Stimulated activated naive CD8-positive, alpha-beta T cell treated with anti-CD3 and anti-CD28 coated beads, Interleukin-15, Interleukin-2, amounts not matched to agents 100 ng/mL and 50 ng/mL, for 24 hours (primary cell): ENCODE measurements at regions not wholly inside any gene's neighbourhood (a gene's known extent, or its start where the extent isn't known, plus 50 kb on each side); places are given as distances from the start of the nearest gene placed in this dataset.
A peak's percentile ranks its signal among the peaks of the same experiment; 100 is the strongest.

ENCODE experiments used
- H3K27ac Mint-ChIP-seq: one replicate; pipeline ENCODE4 v1.8.0; 2021; ENCODE audit warnings: mild to moderate bottlenecking, mixed read lengths
- H3K27me3 Mint-ChIP-seq: one replicate; pipeline ENCODE4 v1.8.0; 2021; ENCODE audit warnings: mixed read lengths
- H3K36me3 Mint-ChIP-seq: one replicate; pipeline ENCODE4 v1.8.0; 2021; ENCODE audit warnings: low read depth, mixed read lengths
- H3K4me1 Mint-ChIP-seq: one replicate; pipeline ENCODE4 v1.8.0; 2021; ENCODE audit warnings: low read depth, mixed read lengths
- H3K4me3 Mint-ChIP-seq: one replicate; pipeline ENCODE4 v1.8.0; 2021; ENCODE audit warnings: mild to moderate bottlenecking, mixed read lengths
- H3K9me3 Mint-ChIP-seq: one replicate; pipeline ENCODE4 v1.8.0; 2021; ENCODE audit warnings: mixed read lengths

DNA sequence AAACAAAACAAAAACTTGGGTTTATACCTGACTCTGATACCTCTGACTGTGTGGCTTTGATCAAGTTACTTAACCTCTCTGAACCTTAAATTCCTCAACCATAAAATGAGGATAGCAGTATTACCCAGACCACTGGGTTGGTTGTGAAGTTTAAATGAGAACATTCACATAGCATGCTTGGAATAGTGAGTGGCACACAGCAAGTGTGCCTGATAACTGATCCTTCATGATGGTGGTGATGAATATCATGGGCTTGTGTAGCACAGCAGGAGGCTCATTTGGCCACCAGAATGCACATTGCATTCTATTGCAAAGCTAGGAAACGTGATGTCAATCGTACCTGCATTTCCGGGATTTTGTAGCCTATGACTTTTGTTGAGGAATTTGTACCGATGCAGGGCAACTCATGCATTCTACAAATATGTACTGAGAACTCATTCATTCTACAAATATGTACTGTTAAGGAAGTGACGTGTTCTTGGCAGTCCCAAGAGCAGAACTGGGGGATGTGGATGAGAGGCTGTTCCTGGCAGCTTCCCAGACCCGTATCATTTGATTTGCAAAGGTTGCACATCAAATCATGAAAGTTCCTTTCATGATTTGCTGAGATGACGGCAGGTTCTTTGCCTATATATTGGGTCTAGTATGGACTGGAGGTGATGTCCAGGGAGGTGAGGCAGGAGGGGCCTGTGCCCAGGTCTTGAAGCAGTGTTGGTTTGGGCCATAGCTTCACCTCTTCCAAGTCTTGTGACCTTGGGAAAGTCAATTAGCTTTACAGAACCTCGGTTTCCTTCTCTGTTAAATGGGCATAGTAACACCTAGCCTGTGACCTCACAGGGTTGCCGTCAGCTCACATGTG, 94.6 kb upstream of the SMNDC1 start:
- no peak overlapping the region for H3K4me3 Mint-ChIP-seq
- H3K4me1 Mint-ChIP-seq = peaks cover 24% of the 10 kb centered on the region
- no peaks in the 10 kb centered on the region for H3K9me3 Mint-ChIP-seq

DNA sequence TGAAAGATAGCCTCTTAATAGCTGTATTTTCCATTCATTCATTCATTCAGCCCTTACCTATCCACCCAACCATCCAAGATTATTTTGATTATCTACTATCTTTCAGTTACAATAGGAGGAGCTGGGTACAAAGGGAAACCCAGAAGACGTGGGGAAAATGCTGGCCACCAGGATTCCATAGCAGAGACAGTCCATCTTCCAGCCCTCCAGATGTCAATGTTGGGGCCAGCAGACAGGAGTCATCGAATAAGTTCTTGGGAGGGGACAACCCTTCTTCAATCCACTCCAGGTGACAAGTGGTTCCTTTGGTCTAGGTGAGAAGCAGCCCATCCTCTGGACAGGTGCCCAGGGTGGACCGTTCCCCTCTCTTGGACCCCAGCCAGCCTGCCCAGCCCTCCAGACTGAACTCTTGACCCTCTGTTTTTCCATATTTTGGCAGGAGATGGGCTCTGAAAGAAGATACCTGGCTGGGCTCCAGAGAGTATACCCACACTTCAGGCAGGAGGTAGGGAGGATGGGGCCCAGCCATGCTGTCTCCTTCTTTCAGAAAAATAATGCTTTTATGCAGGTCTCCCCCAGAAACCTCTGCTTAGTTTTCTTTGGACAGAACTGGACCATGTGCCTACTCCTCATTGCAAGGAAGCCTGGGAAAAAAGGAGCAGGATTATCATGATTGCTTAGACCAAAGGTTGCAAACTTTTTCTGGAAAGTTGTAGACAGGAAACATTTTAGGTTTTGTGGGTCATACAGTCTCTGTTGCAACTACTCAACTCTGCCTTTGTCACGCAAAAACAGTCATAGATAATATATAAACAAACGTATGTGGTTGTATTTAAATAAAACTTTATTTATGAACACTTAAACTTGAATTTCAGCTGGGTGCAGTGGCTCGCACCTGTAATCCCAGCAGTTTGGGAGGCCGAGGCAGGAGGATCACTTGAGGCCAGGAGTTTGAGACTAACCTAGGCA, 95.5 kb upstream of the SMNDC1 start:
- Mint-ChIP-seq H3K4me1 (peaks cover 16% of the 10 kb centered on the region), H3K36me3 (no peaks in the 10 kb centered on the region), H3K27ac (no peak overlapping the region), H3K4me3 (no peak overlapping the region), H3K9me3 (no peaks in the 10 kb centered on the region), H3K27me3 (no peaks in the 10 kb centered on the region)

More for the DNA sequence above, 94.6 kb upstream of the SMNDC1 start:
- Mint-ChIP-seq H3K36me3 (no peaks in the 10 kb centered on the region), H3K27me3 (no peaks in the 10 kb centered on the region), H3K27ac (no peak overlapping the region)

DNA sequence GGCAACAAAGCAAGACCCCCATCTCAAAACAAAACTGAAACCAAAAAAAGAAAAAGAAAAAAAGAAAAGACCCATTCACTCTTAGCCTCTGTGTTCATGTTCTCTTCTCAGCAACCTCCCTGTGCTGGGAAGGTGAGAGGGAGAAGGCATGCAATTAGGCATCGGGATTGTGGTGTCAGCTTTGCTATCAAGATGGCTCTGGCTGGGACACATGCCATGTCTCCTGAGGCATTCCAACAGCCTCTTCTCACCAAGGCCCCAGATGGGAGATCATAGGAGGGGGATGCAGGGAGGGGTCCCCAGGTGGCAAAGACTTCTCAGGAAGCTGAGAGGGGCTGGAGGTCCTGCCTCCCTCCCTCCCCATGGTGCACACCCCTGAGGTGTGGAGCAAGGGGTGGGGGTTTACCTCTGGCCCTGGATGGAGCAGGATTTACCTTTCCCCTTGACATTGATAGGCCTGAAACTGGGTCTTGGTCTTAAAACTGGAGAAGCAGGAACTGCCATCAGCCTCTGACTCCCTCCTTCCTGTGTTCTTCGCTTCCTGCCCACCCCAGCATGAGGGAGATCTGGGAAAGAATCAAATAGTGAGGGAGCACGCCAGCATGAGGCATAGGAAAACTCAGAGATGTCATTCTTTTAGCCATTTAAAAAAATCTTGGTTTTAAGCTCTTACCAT, 96.2 kb upstream of the DUSP5 start:
- no peaks in the 10 kb centered on the region for H3K27me3 Mint-ChIP-seq
- H3K36me3 Mint-ChIP-seq = no peaks in the 10 kb centered on the region
- no peak overlapping the region for H3K4me3 Mint-ChIP-seq
- no peak overlapping the region for H3K27ac Mint-ChIP-seq
- peaks cover 4% of the 10 kb centered on the region for H3K4me1 Mint-ChIP-seq
- H3K9me3 Mint-ChIP-seq = no peaks in the 10 kb centered on the region

DNA sequence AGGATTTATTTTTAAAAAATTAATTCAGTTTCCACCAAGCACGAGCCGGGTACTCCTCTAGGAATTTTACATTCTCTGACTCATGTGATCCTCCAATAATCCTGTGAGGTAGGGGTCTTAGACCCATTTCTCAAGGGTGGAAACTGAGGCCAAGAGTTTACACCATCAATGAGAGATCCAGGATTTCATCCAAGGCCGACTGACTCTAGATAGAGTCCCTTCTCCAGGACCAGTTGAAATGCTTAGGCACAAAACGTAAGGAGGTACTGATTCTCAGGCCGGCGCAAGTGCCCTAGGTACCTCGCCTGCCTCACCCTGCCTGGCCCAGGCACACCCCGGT, 95.7 kb upstream of the DUSP5 start:
- Mint-ChIP-seq H3K4me3 (no peak overlapping the region), H3K27me3 (no peaks in the 10 kb centered on the region), H3K36me3 (no peaks in the 10 kb centered on the region), H3K9me3 (no peaks in the 10 kb centered on the region), H3K4me1 (peaks cover 4% of the 10 kb centered on the region), H3K27ac (no peak overlapping the region)

DNA sequence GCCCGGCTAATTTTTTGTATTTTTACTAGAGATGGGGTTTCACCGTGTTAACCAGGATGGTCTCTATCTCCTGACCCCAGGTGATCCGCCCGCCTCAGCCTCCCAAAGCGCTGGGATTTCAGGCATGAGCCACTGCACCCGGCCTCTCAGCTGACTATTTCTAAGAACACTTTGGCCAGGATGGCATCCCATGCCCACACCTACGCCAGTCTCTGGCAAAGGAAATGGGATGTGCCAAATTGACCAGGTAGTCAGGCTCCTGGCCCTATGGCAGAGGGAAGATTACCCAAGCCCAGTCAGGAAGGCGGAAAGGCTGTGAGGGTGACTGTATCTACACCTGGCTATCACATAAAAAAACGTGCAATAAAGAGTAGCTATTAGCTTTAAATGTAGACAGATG, 94.1 kb upstream of the DUSP5 start:
- Mint-ChIP-seq H3K36me3 (no peaks in the 10 kb centered on the region), H3K27ac (no peak overlapping the region), H3K27me3 (peaks cover 3% of the 10 kb centered on the region), H3K9me3 (no peaks in the 10 kb centered on the region), H3K4me1 (peaks cover 13% of the 10 kb centered on the region), H3K4me3 (no peak overlapping the region)

DNA sequence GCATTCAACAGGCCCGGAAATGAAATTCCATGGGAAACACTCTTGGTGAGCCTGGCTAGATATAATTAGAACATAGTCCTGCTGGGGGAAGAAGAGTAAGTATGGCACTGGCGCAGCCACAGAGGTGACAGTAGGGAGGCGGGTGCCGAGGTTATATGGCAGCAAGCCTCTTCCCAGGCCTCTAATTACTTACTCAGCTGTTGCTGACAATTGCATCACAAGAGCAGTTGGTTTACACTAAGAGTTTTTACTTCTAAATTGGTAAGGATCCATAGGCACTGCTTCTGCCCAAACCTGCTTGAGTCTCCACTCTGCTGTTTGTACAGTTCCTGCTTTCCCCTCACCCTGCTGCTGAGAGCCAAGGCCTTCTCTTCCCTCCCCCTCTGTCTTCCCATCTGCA, 93.3 kb upstream of the DUSP5 start:
- Mint-ChIP-seq H3K27ac (no peak overlapping the region), H3K9me3 (no peaks in the 10 kb centered on the region), H3K4me3 (no peak overlapping the region), H3K27me3 (peaks cover 3% of the 10 kb centered on the region), H3K36me3 (no peaks in the 10 kb centered on the region), H3K4me1 (peaks cover 15% of the 10 kb centered on the region)

DNA sequence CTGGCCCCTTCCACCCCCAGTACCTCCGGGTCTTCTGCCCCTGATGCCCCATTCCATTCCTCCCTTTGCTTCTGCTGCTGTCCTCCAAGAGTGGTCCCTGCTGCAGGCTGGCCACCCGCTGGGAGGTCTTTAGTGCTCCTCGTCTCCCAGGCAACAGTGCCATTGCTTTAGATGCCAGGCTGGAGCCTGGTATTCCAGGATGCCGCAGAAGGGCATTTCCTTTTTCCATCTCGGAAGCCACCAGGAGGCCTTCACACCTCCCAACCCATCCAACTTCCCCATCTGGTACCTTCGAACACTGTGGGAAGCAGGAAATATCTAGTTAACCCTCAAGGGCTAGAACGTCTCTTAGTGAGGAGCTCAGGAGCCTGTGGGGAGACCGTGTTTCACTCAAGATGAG, 92.9 kb upstream of the DUSP5 start:
- Mint-ChIP-seq H3K9me3 (no peaks in the 10 kb centered on the region), H3K36me3 (no peaks in the 10 kb centered on the region), H3K27me3 (peaks cover 3% of the 10 kb centered on the region), H3K4me3 (no peak overlapping the region), H3K4me1 (peaks cover 19% of the 10 kb centered on the region), H3K27ac (no peak overlapping the region)

DNA sequence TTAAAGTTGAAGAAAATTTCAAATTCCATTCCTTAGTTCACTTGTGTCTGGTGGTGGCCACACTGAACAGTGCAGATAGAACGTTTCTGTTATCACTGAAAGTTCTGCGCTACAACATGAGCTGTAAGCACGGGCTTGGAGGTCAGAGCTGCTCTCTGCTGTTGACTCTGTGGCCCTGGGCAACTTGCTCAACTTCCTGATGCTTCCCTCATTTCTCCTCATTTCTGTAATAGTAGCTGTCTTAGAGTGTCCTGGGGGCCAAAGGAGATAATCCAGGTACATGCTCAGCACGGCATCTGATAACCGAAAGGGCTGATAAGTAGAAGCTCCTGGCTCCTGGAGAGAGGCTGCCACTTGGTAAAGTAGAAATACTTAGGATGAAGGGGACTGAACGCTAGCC, 92.3 kb upstream of the DUSP5 start:
- Mint-ChIP-seq H3K27me3 (peaks cover 3% of the 10 kb centered on the region), H3K27ac (no peak overlapping the region), H3K4me1 (peaks cover 25% of the 10 kb centered on the region), H3K9me3 (no peaks in the 10 kb centered on the region), H3K36me3 (no peaks in the 10 kb centered on the region), H3K4me3 (no peak overlapping the region)

DNA sequence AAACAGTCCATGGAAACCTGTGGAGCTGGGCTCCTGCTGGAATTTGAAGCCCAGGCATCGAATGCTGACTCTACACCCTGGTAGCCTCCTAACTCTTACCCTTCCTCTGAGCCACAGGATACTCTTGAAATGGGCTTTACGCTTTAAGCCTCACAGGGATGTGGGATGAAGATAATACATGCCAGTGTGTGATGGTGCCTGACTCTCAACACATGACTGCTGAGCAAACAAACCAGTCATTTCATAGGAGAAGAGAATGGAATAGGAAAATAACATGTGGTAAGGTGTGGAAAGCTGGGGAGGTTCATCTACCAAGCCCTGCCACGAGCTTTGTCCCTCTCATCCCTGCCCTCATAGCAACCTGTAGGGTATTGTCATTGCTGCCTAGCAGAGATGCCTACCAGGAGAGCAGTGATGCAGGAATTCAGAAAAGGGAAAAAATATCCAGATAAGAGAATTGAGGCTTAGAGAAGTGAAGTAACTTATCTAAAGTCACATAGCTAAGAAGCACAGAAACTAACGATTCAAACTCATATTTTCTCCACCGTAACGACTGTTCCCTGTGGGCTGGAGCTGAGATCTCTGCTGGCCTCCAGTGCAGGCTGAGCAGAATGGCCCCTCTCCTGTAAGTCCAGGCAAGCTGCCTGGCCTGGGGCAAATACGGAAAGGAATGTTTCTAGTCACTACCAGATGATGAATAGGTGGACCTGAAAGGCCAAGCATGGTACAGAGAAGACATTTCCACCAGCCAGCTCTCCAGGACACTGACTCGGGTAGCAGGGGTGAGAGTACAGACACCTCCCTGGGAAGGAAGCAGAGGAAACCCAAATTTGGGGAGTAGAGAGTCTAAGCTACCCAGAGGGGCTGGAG, 90.2 kb upstream of the DUSP5 start:
- Mint-ChIP-seq H3K36me3 (no peaks in the 10 kb centered on the region), H3K4me3 (no peak overlapping the region), H3K27ac (no peak overlapping the region), H3K9me3 (no peaks in the 10 kb centered on the region), H3K4me1 (peaks cover 46% of the 10 kb centered on the region), H3K27me3 (peaks cover 3% of the 10 kb centered on the region)

DNA sequence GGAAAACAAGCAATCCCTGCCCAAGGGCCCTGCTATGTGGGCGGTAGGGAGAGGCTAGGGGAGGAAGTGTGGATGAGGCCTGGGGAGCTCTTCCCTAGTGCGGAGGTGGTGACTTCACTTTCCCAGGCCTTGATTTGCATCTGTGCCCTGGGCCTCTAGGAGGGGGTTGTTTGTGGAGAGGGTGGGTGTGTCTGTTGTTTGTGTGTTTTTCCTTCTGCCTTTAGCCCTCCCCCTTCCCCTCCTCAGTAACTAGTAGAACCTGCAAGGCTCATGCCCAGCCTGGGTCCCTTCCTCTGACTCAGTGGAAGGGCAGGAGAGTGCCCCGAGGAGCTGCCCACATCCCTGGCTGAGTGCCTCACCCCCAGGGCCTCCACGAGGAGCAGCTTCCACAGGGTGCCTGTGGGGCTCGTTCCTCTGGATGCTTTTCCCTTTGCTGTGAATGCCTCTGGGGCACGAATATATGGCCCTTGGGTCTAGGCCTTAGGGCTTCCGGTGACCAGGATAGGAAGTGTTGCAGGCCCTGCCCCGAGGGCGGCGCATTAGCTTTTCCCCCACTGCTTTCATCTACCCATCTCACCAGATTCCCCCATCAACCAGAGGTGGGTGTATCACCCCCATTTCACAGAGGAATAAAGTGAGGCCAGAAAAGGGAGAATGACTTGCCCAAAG, 89.4 kb upstream of the DUSP5 start:
- H3K27ac Mint-ChIP-seq = no peak overlapping the region
- peaks cover 54% of the 10 kb centered on the region for H3K4me1 Mint-ChIP-seq
- no peaks in the 10 kb centered on the region for H3K36me3 Mint-ChIP-seq
- H3K27me3 Mint-ChIP-seq = peaks cover 3% of the 10 kb centered on the region
- H3K4me3 Mint-ChIP-seq = no peak overlapping the region
- H3K9me3 Mint-ChIP-seq = no peaks in the 10 kb centered on the region

DNA sequence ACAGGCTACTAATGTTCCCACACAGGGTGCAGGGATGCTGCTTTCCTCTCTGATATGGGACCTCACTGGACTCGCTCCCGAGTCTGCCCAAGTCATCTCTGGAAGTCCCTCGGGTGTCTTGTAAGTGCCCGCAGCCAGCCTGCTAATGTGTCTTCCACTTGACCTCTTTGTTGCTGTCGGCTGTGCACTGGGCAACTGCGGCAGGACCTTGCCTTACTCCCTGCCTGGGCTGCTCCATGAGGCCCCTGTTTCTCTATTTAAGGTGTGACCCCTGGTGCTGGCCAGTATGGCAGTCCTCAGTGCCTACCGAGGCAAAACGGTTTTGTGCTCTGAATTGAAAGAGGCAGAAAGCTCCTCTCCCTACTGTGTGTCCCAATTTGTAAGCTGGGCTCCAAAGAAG, 88.8 kb upstream of the DUSP5 start:
- Mint-ChIP-seq H3K9me3 (no peaks in the 10 kb centered on the region), H3K4me3 (no peak overlapping the region), H3K4me1 (peaks cover 60% of the 10 kb centered on the region), H3K27ac (no peak overlapping the region), H3K36me3 (no peaks in the 10 kb centered on the region), H3K27me3 (peaks cover 3% of the 10 kb centered on the region)

DNA sequence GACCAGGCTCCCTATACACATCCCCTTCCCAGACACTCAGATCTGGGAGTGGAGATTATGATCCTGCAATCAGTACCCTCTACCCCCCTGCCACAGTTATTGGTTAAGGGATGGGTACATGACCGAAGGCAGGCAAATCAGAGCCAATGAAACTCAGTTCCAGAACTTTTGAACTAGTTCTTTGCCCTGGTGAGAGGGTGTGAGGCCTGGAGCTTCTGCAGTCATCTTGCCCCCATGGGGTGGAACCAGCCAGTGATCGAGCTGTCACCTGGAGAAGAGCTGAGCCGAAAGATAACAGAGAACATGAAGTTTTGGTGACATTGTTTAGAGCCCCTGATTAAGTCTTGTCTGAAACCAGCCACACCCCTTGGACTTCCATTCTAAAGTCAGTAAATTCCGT, 88.2 kb upstream of the DUSP5 start:
- Mint-ChIP-seq H3K27me3 (peaks cover 3% of the 10 kb centered on the region), H3K4me3 (no peak overlapping the region), H3K4me1 (peaks cover 66% of the 10 kb centered on the region)

DNA sequence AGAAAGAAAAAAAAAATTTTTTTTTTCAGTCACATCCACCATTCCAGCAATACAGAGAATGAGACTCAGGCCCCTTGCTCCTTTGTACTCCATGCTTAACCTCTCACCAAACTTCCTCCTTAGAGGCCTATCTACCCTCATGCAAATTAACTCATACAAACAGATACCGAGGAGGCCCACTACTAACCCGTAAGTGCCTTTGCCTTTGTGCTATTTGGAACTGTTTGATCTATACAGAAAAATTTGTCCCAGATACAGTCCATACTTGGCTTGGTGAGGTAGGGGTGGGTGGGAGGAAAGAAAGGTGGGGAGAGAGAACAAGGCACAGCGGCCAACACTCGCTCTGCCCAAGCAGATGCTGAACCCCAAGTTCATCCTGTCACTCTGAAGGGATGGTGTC, 87.8 kb upstream of the DUSP5 start:
- Mint-ChIP-seq H3K4me1 (peaks cover 70% of the 10 kb centered on the region), H3K27ac (peak overlapping the region; percentile 15), H3K9me3 (no peaks in the 10 kb centered on the region), H3K36me3 (no peaks in the 10 kb centered on the region), H3K4me3 (no peak overlapping the region), H3K27me3 (peaks cover 3% of the 10 kb centered on the region)

More for the DNA sequence above, 88.2 kb upstream of the DUSP5 start:
- Mint-ChIP-seq H3K27ac (no peak overlapping the region), H3K9me3 (no peaks in the 10 kb centered on the region), H3K36me3 (no peaks in the 10 kb centered on the region)
